ENCODE measurements at regions not wholly inside any gene's neighbourhood (a gene's known extent, or its start where the extent isn't known, plus 50 kb on each side); places are given as distances from the start of the nearest gene placed in this dataset.

DNA sequence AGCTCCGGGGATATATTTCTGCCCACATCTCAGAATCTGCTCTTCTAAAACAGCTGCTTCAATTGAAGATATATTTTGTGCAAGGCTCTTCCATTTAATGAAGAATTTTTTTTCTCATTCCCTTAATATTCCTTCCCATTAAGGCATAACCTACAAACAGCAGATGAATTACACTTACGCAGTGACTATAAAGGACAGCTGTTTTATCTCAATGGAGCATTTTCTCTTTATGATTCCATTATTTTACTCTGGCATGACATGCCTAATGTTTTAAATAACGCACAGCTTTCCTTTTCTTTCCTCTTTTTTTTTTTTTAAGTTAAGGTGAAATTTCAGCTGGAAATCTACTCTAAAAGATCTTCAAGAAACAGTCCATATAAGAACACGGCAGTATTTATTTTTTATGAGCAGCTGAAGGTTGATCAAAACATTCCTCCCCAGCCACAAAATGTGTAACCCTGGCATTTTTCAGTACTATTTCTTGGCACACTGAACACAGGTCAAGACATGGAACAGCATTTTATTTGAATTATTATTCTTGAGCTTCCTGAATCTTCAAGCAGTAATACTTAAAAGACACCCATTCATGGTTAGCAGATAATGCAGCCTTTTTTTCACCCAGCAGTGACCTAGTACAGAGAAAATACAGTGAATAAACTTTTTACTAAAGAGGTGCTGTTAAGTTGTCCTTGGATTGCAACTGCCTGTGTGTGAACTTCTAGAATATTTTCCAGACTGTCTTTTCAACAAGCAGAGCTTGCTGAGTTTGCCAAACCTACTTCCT, 118.1 kb upstream of the FOXN3 start:
- no peak for TF ChIP-seq TAF1 (IDR thresholded peaks at IDR 0.05; ENCODE audit: borderline replicate concordance, insufficient read depth, low read length)
- TF ChIP-seq REST (IDR thresholded peaks at IDR 0.05; ENCODE audit: insufficient read depth in 1 of 2, low read depth in 2 of 2, low read length in 2 of 2), result no peak
- TF ChIP-seq POLR2AphosphoS5 (IDR thresholded peaks at IDR 0.05; ENCODE audit: low read depth, low read length), result no peak
- TF ChIP-seq SIN3A (IDR thresholded peaks at IDR 0.05; ENCODE audit: borderline replicate concordance, insufficient read depth, low read length), result no peak
- TF ChIP-seq FOXP2 (optimal IDR thresholded peaks at IDR 0.05; ENCODE audit: borderline replicate concordance, extremely low read depth, extremely low read length, insufficient read depth), result no peak
